Keratinocyte (primary cell): ENCODE measurements at regions not wholly inside any gene's neighbourhood (a gene's known extent, or its start where the extent isn't known, plus 50 kb on each side); places are given as distances from the start of the nearest gene placed in this dataset.

ENCODE experiments used
- CTCF ChIP-seq, 3 experiments: IDR thresholded peaks in 1 of 3; conservative IDR thresholded peaks in 1 of 3; optimal IDR thresholded peaks in 1 of 3; 2 replicates in 2 of 3; 3 replicates in 1 of 3; pipeline versions ENCODE3 to v1.5.1; 2011; ENCODE audit warnings: low read length in 3 of 3, mild to moderate bottlenecking in 3 of 3, moderate library complexity in 2 of 3, control low read depth in 1 of 3, inconsistent platforms in 1 of 3; ENCODE audit not compliant: insufficient read depth in 2 of 3; ENCODE audit errors: extremely low read depth in 1 of 3
- EZH2 ChIP-seq: IDR thresholded peaks from one replicate; pipeline ENCODE4 v1.6.1; 2012; ENCODE audit warnings: inconsistent platforms, mild to moderate bottlenecking, low read length, moderate library complexity

DNA sequence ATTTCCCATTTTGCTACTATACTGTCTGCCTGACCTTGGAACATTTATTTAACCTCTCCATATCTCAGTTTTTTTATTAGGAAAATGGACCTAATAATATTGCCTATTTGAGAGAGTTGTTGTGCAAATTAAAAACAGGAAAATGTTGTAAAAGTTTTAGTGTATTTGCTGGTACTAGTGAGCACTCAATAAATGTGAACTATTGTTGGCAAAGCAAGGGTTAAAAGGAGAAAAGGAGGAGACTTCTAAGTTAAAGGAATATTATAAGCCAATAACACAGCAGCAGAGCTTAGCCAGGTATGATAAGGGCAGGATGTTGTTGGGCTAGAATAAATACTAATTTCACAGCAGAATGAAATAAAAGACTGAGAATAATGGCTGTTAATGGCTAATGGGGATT is 211.9 kb upstream of the FUT9 start:
- no peak for TF ChIP-seq CTCF (optimal IDR thresholded peaks at IDR 0.05 in 1 of 3, IDR thresholded peaks at IDR 0.05 in 1 of 3, conservative IDR thresholded peaks at IDR 0.05 in 1 of 3; ENCODE audit: extremely low read depth in 1 of 3, insufficient read depth in 2 of 3, low read length in 3 of 3)
- TF ChIP-seq EZH2, result no peak
